ENCODE measurements at regions not wholly inside any gene's neighbourhood (a gene's known extent, or its start where the extent isn't known, plus 50 kb on each side); places are given as distances from the start of the nearest gene placed in this dataset.
A peak's percentile ranks its signal among the peaks of the same experiment; 100 is the strongest.

- no peak for DNase-seq
- intact Hi-C loops (cut with DNase I): no loop called here
Observed at GRCh38 chr18:46398625-46399024, 258.4 kb downstream of the LOXHD1 start.

- intact Hi-C loops (cut with DNase I): no loop called here
- DNase-seq: peak in 2 of 10 donors; percentile 49 to 50
Observed at GRCh38 chr18:46399303-46399702, 257.7 kb downstream of the LOXHD1 start.

- peak in 1 of 10 donors; percentile 63 for DNase-seq
- intact Hi-C loops (cut with DNase I): no loop called here
Observed at GRCh38 chr18:46400449-46400848, 256.6 kb downstream of the LOXHD1 start.

- peak in 1 of 10 donors; percentile 43 for DNase-seq
- intact Hi-C loops (cut with DNase I): no loop called here
Observed at GRCh38 chr18:46401486-46402070, 255.4 kb downstream of the LOXHD1 start.

- intact Hi-C loops (cut with DNase I): no loop called here
- DNase-seq: peak in 1 of 10 donors; percentile 24
Observed at GRCh38 chr18:46402396-46402795, 254.6 kb downstream of the LOXHD1 start.

GRCh38 chr18:46402945-46403344 is 254.1 kb downstream of the LOXHD1 start:
- intact Hi-C loops (cut with DNase I): no loop called here
- peak in 1 of 10 donors; percentile 45 for DNase-seq

GRCh38 chr18:46405832-46406538 is 251.0 kb downstream of the LOXHD1 start:
- intact Hi-C loops (cut with DNase I): no loop called here
- peak in 1 of 10 donors; percentile 69 for DNase-seq

GRCh38 chr18:46406539-46406932 is 250.5 kb downstream of the LOXHD1 start:
- intact Hi-C loops (cut with DNase I): no loop called here
- DNase-seq: peak in 1 of 10 donors; percentile 77

GRCh38 chr18:46407486-46408166 is 249.4 kb downstream of the LOXHD1 start:
- intact Hi-C loops (cut with DNase I): no loop called here
- peak in 1 of 10 donors; percentile 65 for DNase-seq

- intact Hi-C loops (cut with DNase I): no loop called here
- peak in 1 of 10 donors; percentile 18 for DNase-seq
Observed at GRCh38 chr18:46408334-46408987, 248.6 kb downstream of the LOXHD1 start.

GRCh38 chr18:46411191-46411828 is 245.7 kb downstream of the LOXHD1 start:
- DNase-seq: no peak
- intact Hi-C loops (cut with DNase I): no loop called here

GRCh38 chr18:46411867-46412690 is 244.9 kb downstream of the LOXHD1 start:
- DNase-seq: peak in 1 of 10 donors; percentile 80

GRCh38 chr18:46412916-46413315 is 244.1 kb downstream of the LOXHD1 start:
- intact Hi-C loops (cut with DNase I): no loop called here

More at GRCh38 chr18:46411867-46412690, 244.9 kb downstream of the LOXHD1 start:
- intact Hi-C loops (cut with DNase I): no loop called here

GRCh38 chr18:46413684-46414083 is 243.3 kb downstream of the LOXHD1 start:
- intact Hi-C loops (cut with DNase I): no loop called here
- DNase-seq: peak in 1 of 10 donors; percentile 19

More at GRCh38 chr18:46412916-46413315, 244.1 kb downstream of the LOXHD1 start:
- peak in 2 of 10 donors; percentile 35 to 59 for DNase-seq

GRCh38 chr18:46414863-46415262 is 242.2 kb downstream of the LOXHD1 start:
- intact Hi-C loops (cut with DNase I): no loop called here

GRCh38 chr18:46415532-46416252 is 241.3 kb downstream of the LOXHD1 start:
- intact Hi-C loops (cut with DNase I): no loop called here
- DNase-seq: peak in 1 of 10 donors; percentile 15

More at GRCh38 chr18:46414863-46415262, 242.2 kb downstream of the LOXHD1 start:
- DNase-seq: peak in 1 of 10 donors; percentile 30

GRCh38 chr18:46416706-46417638 is 240.0 kb downstream of the LOXHD1 start:
- intact Hi-C loops (cut with DNase I): no loop called here
- peak in 1 of 10 donors; percentile 22 for DNase-seq

Data from posterior cingulate gyrus (tissue), 11 donors.